Ecto neural progenitor cell (in vitro differentiated cells): ENCODE measurements at regions not wholly inside any gene's neighbourhood (a gene's known extent, or its start where the extent isn't known, plus 50 kb on each side); places are given as distances from the start of the nearest gene placed in this dataset.

Experiments
- DNase-seq: peaks from one replicate; pipeline ENCODE4 v3.0.0-alpha.2; 2018; ENCODE audit warnings: low spot score

GRCh38 chr4:20528508-20528907 lies 171.8 kb upstream of the PACRGL start:
- no peak for DNase-seq

GRCh38 chr4:20529691-20530090 lies 170.6 kb upstream of the PACRGL start:
- DNase-seq = no peak

- DNase-seq = no peak
These were observed 168.0 kb upstream of the PACRGL start for GRCh38 chr4:20532116-20532790.

- no peak for DNase-seq
These were observed 167.1 kb upstream of the PACRGL start for GRCh38 chr4:20532871-20533870.

- DNase-seq = no peak
These were observed 161.4 kb upstream of the PACRGL start for GRCh38 chr4:20538905-20539304.

GRCh38 chr4:20543131-20543530 lies 157.1 kb upstream of the PACRGL start:
- DNase-seq = no peak

- no peak for DNase-seq
These were observed 155.6 kb upstream of the PACRGL start for GRCh38 chr4:20544645-20545044.

GRCh38 chr4:20552004-20552403 lies 148.3 kb upstream of the PACRGL start:
- DNase-seq = no peak

GRCh38 chr4:20554134-20554533 lies 146.1 kb upstream of the PACRGL start:
- DNase-seq = no peak

GRCh38 chr4:20565075-20565721 lies 135.1 kb upstream of the PACRGL start:
- DNase-seq = no peak

- no peak for DNase-seq
These were observed 129.1 kb upstream of the PACRGL start for GRCh38 chr4:20570981-20571715.

GRCh38 chr4:20572976-20573375 lies 127.3 kb upstream of the PACRGL start:
- DNase-seq = peak; percentile 49

GRCh38 chr4:20574986-20575385 lies 125.3 kb upstream of the PACRGL start:
- DNase-seq = no peak

- no peak for DNase-seq
These were observed 124.8 kb upstream of the PACRGL start for GRCh38 chr4:20575486-20575885.

- no peak for DNase-seq
These were observed 123.4 kb upstream of the PACRGL start for GRCh38 chr4:20576861-20577260.

- DNase-seq = no peak
These were observed 122.6 kb upstream of the PACRGL start for GRCh38 chr4:20577702-20578101.

- no peak for DNase-seq
These were observed 119.4 kb upstream of the PACRGL start for GRCh38 chr4:20580907-20581306.

- DNase-seq = no peak
These were observed 110.8 kb upstream of the PACRGL start for GRCh38 chr4:20589436-20589835.

GRCh38 chr4:20590849-20591248 lies 109.4 kb upstream of the PACRGL start:
- DNase-seq = no peak

GRCh38 chr4:20591571-20591970 lies 108.7 kb upstream of the PACRGL start:
- DNase-seq = no peak

GRCh38 chr4:20592013-20592412 lies 108.2 kb upstream of the PACRGL start:
- DNase-seq = no peak

GRCh38 chr4:20592663-20593062 lies 107.6 kb upstream of the PACRGL start:
- no peak for DNase-seq
